SW 1271 (cell line): ENCODE measurements at regions not wholly inside any gene's neighbourhood (a gene's known extent, or its start where the extent isn't known, plus 50 kb on each side); places are given as distances from the start of the nearest gene placed in this dataset.

Experiments
- DNase-seq, 2 experiments: peaks; one replicate each; lab custom pipeline; 2025; lab: John Stamatoyannopoulos, UW

DNA sequence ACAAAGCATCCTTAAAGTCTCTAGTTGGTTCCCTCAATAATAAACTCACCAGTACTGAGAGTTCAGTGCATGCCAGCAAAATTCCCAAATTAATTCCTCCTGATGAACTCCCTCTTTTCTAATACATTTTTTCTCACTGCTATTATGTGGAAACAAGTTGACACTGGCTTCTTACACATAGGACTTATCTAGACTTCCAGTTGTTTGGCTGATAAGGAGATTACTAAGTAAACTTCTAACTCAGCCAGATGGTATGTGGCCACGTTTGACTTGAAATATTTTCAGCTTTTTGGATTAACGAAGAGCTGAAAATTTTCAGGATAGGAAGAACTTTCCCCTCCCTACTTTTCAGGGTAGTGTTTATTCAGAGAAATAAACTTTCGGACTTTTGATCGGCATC lies 1154.2 kb upstream of the TENM4 start:
- peak; percentile 52 to 85 for DNase-seq

DNA sequence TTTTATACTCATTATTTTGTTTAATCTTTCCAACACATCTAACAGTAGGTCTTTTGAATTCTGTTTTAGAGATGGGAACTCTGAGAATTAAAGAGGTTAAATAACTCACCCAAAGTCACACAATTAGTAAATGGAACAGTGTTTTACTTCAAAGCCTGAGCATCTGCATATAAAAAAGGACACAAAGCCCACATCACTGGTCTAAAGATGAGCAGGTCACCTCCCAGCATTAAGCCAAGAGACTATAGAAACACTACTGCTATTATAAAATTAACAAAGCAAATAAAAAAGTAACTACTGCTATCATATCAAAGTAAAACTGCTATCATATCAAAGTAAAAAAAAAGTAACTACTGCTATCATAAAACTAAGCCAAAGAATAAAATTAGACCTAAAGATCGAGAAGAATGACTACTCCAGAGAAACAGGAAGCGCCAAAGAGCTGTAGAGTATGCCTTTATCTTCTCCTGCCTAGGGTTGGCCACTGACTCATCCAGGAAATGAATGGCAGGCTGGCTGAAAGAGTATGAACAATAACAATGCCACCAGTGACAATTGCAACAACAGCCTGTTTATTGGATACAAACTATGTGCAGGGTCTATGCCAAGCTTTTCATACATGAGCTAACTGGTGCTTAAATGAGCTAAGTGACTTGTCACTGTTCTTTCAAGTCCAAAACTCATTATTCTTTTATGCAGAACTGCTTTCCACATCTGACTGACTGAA lies 1153.0 kb upstream of the TENM4 start:
- DNase-seq = peak; percentile 78 to 95

DNA sequence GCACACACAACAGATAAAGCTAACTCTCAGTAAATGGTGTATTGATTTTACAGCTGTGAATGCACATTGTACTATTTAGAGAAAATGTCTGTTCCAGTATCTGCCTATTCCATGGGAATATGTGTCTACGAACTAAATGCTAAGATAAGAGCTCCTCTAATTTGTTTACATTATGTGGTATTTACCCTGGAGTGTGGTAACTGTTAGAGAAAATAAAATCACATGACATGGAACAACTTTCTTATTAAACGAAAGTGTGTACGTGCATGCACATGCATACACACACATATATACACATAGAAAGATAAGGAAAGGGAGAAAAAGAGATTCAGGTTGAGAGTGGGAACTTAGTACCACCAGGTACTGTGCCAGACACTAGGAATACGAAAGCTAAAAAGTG lies 1151.7 kb upstream of the TENM4 start:
- no peak for DNase-seq

DNA sequence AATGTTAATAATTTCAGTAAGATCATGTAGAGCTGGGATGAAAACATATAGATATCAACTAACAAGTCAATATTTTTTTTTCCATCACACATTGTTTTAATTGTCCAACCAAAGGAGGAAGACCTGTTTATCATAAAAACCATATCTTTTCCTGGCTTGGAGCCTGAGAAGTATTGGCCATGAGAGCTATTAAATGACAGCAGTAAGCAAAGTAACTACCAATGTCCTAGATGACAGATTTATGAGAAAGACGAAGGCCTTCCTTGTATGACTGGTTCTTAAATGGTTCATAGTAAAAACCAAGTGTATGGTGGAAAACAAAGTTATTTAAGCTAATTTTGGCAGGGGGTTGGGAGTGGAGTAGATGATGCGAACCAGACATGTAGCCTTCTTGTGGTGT lies 1147.1 kb upstream of the TENM4 start:
- no peak for DNase-seq

DNA sequence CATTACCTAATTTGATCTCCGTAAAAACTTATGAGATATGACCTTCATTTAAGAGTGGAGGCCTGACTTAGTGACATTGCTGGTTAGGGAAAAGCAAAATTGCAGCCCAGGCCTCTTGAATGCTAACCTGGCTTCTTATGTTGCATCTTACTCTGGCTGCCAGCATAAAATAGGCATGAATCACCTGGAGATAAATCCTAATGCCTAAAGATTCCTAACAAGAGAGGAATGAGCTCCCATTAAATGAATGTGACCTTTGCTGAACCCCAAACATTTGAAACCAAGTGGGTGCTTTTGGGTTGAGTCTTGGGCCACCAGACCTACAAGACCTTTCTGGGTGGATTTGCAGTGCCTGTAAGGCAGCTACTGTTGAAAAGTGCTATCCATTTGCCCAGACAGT lies 1145.6 kb upstream of the TENM4 start:
- DNase-seq = peak in 1 of 2 experiments; percentile 47

DNA sequence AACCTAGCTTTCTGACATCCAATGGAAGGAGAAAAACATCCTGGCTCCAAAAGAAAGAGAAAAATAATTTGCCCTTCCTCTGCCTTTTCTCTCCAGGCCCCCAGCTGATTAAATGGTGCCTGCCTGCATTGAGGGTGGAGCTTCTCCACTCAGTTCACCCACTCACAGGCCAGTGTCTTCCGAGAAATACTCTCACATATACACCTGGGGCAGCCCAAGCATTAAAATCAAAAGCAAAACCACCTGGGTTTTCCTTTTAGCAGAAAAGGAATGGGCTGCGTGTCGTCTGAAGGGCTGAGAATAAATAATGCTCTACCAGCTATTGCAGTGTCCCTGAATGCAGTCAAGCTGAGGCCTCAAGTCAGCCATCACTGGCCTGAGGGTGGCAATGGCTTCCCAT lies 1143.8 kb upstream of the TENM4 start:
- no peak for DNase-seq

DNA sequence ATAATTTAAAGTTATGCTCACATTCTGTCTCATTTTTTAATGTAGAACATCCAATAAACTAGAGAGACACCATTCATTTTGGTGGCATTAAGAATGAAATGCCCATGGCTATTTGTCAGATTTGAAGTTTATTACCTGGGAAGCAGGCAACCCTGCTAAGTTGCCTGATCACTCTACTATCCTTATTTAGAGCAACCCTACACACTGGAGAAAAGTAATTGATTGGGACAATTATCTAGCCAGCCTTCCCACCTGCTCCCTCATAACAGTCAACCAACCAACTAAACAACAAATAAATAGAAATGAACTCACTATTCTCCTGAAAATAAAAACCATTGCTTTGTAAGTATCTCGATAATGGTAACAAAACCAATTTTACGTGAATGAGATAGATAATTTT lies 1129.0 kb upstream of the TENM4 start:
- DNase-seq = no peak

- DNase-seq = no peak
These were observed 1124.4 kb upstream of the TENM4 start for GRCh38 chr11:80565231-80565630.

DNA sequence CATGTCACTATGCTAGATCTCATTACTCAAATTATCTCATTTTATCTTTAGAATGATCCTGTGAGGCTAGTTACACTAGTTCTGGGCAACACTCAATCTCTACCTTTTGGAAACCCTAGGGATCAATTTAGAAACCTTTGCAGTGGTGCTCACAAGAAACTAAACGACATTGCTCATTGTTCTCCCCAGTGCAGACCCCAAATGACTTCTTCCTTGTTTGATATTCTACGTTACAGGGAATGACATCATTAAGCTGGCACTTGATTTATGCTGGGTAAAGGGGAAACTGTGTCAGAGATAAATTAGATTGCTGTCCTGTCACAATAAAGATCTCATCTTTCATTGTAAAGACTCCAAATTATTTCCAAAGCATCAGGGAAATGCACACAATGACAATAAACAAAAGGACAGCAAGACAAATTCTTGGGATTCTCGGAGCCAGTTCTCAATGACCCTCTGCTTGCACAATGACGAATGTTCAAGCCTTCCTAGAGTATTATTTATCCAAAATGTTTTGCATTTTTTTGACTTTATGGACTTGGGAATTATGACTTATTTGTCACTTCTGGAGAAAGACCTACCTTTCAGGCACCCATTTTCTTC lies 1121.8 kb upstream of the TENM4 start:
- no peak for DNase-seq

DNA sequence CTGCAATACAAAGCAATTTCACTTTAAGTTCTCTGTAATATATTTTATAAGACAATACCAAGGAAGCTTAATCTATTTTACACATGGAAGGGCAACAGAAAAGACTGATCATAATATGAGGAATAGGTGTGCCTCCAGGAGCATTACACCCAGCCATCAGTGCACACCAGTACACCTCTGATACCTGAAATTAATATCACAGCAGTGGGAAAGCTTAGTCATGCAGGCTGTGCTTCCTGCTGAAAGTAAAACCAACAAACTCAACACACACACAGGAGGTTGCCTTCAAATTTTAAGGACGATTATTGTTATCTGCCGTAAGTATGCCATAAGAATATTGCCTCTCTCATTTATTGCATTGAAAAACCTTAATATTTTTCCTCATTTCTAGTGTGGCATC lies 1119.1 kb upstream of the TENM4 start:
- no peak for DNase-seq

- no peak for DNase-seq
These were observed 1112.7 kb upstream of the TENM4 start for GRCh38 chr11:80553565-80553964.

GRCh38 chr11:80542704-80543103 lies 1101.9 kb upstream of the TENM4 start:
- DNase-seq = no peak

GRCh38 chr11:80538040-80538439 lies 1097.2 kb upstream of the TENM4 start:
- no peak for DNase-seq

DNA sequence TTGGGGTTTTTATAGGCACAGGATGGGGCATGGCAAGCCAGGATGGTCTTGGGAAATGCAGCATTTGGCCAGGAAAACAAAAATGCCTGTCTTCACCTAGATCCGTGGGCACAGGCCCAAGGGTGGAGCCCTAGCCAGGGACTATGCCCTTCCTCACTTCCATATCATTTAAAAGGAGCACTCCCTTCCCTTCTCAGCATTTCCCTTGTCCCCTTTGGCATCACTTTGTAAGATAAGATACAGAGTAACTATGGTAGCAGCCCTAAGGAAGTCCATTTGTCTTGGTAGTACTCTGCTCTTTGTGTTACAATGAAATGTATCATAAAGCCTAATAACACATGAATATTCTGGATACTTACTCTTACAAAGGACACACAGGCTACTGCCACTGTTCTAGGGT lies 1092.6 kb upstream of the TENM4 start:
- DNase-seq = no peak

GRCh38 chr11:80532633-80533232 lies 1091.9 kb upstream of the TENM4 start:
- DNase-seq = no peak

DNA sequence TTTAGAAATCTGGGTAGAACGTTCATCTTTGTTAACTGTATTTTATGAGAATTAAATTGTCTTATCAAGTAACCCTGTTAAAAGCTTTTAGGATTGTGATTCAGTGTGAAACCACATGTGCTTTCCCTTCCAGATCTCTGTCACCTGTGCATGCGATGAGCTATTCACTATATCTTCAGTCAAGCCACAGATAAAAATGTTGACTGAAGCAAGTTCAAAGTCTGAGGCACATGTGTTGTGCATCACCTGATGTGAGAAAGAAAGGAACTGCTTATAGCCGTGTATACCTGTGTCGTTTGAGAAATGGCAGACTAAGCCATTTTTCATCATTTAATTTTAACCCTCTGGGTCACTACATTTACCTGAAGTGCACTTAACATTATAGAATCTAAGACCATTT lies 1088.9 kb upstream of the TENM4 start:
- no peak for DNase-seq

GRCh38 chr11:80525663-80526405 lies 1085.0 kb upstream of the TENM4 start:
- no peak for DNase-seq

DNA sequence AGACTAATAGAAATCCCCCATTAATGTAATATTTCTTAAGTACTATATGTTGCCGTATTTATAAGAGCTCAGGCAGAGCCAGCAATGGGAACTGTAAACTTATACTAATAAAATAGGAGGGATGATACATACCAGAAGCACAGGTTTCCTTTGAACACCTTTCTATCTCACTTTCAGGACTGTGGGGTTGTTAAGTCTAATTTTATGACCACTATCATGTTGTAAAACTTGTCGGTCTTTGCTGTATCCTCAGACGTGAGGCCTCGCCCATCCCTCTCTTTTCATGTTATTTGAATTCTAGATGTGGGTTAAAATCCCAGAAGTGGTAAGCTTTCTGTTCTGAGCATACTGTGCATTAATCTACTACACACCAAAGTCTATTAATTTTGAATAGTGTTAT lies 1083.5 kb upstream of the TENM4 start:
- DNase-seq = no peak

- no peak for DNase-seq
These were observed 1082.2 kb upstream of the TENM4 start for GRCh38 chr11:80523057-80523456.

- no peak for DNase-seq
These were observed 1080.8 kb upstream of the TENM4 start for GRCh38 chr11:80521592-80521991.

DNA sequence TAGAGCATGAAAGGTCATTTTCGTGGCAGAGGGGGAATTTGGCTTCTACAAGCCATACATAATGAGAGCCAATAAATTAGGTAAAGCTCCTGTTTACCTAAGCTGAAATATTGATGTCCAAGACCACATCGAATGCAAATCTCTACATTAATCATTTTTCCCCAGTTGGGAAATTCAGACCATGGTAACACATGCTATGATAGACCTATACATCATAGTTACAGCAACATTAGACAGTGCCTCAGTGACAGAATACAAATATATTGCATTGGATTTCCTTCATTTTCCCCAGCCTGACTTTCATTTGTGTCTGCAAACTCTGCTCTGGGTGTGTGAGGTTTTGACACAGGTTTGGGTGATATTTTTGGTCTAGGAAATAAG lies 1079.7 kb upstream of the TENM4 start:
- no peak for DNase-seq

GRCh38 chr11:80519596-80520506 lies 1079.0 kb upstream of the TENM4 start:
- DNase-seq = no peak
